ENCODE measurements at regions not wholly inside any gene's neighbourhood (a gene's known extent, or its start where the extent isn't known, plus 50 kb on each side); places are given as distances from the start of the nearest gene placed in this dataset.

GRCh38 chr16:9040800-9041412 is 50.5 kb upstream of the HAPSTR1 start:
- in situ Hi-C loops (cut with MboI; ENCODE audit: low sequenced_read_pairs in 4 of 4), result no loop called here
- Histone ChIP-seq H3K27me3 (no peaks in the 10 kb centered on the region), H3K4me1 (no peaks in the 10 kb centered on the region), H3K36me3 (no peaks in the 10 kb centered on the region), H3K9me3 (no peaks in the 10 kb centered on the region), H3K4me3 (no peak overlapping the region), H3K27ac (no peak overlapping the region)
- DNase-seq (no peak), ATAC-seq (no peak)
- intact Hi-C loops (cut with DNase I; ENCODE audit: low total_unique reads), result loop anchor here (10.0 kb wide), 2 partner anchors 324 to 814 kb away; no protein-coding TSS in a partner anchor
- TF ChIP-seq POLR2A (IDR thresholded peaks at IDR 0.05), result no peak
- no peak for TF ChIP-seq CTCF (IDR thresholded peaks at IDR 0.05 in 4 of 5, conservative IDR thresholded peaks at IDR 0.05 in 1 of 5)

Data from gastrocnemius medialis (tissue), 4 donors.